ENCODE measurements at regions not wholly inside any gene's neighbourhood (a gene's known extent, or its start where the extent isn't known, plus 50 kb on each side); places are given as distances from the start of the nearest gene placed in this dataset.

DNA sequence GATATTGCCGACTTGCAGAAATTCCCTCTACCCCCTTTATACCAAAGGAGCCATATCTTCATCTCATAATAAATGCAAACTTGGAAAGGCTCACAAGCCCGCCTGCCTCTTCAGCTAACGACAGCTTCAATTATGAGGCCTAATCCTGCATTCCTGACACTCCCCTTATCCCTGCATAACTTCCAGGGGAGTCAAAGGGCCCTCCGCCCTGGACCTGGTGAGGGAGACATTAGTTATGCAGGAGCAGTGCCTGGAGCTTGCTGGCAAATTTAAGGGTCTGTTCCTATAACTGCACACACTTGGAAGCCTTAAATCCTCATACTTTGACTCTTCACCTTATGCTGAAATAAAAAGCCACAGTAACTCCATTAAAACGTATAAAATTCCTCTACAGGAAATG, 617.9 kb downstream of the BNC2 start:
- TF ChIP-seq BHLHE40 (IDR thresholded peaks at IDR 0.05; ENCODE audit: borderline replicate concordance), result no peak
- no peak for TF ChIP-seq SUZ12 (IDR thresholded peaks at IDR 0.05)
- no peak for TF ChIP-seq FOXM1 (IDR thresholded peaks at IDR 0.05; ENCODE audit: borderline replicate concordance)
- TF ChIP-seq FOXA1 (IDR thresholded peaks at IDR 0.05), result no peak
